HL-60 (cell line): ENCODE measurements at regions not wholly inside any gene's neighbourhood (a gene's known extent, or its start where the extent isn't known, plus 50 kb on each side); places are given as distances from the start of the nearest gene placed in this dataset.

ENCODE experiments used
- DNase-seq, 2 experiments: peaks; one replicate each; pipeline ENCODE4 v3.0.0-alpha.2; 2010 to 2020; ENCODE audit warnings: low read depth in 1 of 2, low spot score in 1 of 2
- H3K27ac ChIP-seq: fragments of 250-450 bp; sonication (Bioruptor Pico); replicated peaks from 2 replicates; pipeline ENCODE4 v1.5.1; 2020; ENCODE audit warnings: mild to moderate bottlenecking, moderate library complexity
- H3K27me3 ChIP-seq: fragments of 250-450 bp; sonication (Bioruptor Pico); 2 replicates; pipeline ENCODE4 v1.5.1; 2021; ENCODE audit warnings: mild to moderate bottlenecking, moderate library complexity; ENCODE audit not compliant: insufficient read depth, poor library complexity, severe bottlenecking
- H3K4me3 ChIP-seq: replicated peaks from 2 replicates; pipeline ENCODE4 v1.5.1; 2011; ENCODE audit warnings: mild to moderate bottlenecking, control low read depth, low read length; ENCODE audit not compliant: insufficient read depth
- GABPA ChIP-seq: IDR thresholded peaks from 2 replicates; pipeline ENCODE4 v1.6.1; 2012; ENCODE audit warnings: low read depth
- POLR2AphosphoS5 ChIP-seq: IDR thresholded peaks from 2 replicates; pipeline ENCODE4 v1.6.1; 2012; ENCODE audit warnings: low read depth
- SPI1 ChIP-seq: IDR thresholded peaks from 2 replicates; pipeline ENCODE4 v1.6.1; 2012; ENCODE audit warnings: low read depth, mild to moderate bottlenecking, borderline replicate concordance
- TF ChIP-seq, protein P1 (sequence below): IDR thresholded peaks from 2 replicates; pipeline ENCODE4 v1.6.1; 2012; ENCODE audit warnings: low read depth; ENCODE audit not compliant: insufficient replicate concordance
- TF ChIP-seq, protein P2 (sequence below): IDR thresholded peaks from one replicate; pipeline ENCODE4 v1.5.1; 2011; ENCODE audit warnings: low read length, control low read depth, inconsistent platforms; ENCODE audit not compliant: insufficient read depth

DNA sequence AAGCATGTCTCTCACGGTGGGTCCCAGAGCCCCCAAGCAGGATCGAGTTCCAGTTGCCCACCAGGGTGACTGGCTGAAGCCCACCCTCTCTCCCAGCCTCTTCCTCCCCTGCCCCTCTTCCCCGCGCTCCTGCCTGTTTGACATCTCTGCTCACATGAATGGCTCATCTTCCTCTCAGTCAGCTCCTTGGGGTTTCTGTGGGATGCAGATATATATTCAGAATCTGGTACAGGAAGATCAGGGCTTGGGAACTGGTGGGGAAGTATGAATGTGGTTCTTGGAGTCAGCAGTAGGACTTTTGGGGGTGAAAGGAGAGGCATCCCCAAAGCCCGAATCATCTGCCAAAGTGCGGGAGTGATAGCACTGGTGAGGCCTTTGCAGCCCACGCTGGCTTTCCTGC lies 158.9 kb upstream of the CIBAR2 start:
- TF ChIP-seq SPI1: no peak
- TF ChIP-seq, protein P1, sequence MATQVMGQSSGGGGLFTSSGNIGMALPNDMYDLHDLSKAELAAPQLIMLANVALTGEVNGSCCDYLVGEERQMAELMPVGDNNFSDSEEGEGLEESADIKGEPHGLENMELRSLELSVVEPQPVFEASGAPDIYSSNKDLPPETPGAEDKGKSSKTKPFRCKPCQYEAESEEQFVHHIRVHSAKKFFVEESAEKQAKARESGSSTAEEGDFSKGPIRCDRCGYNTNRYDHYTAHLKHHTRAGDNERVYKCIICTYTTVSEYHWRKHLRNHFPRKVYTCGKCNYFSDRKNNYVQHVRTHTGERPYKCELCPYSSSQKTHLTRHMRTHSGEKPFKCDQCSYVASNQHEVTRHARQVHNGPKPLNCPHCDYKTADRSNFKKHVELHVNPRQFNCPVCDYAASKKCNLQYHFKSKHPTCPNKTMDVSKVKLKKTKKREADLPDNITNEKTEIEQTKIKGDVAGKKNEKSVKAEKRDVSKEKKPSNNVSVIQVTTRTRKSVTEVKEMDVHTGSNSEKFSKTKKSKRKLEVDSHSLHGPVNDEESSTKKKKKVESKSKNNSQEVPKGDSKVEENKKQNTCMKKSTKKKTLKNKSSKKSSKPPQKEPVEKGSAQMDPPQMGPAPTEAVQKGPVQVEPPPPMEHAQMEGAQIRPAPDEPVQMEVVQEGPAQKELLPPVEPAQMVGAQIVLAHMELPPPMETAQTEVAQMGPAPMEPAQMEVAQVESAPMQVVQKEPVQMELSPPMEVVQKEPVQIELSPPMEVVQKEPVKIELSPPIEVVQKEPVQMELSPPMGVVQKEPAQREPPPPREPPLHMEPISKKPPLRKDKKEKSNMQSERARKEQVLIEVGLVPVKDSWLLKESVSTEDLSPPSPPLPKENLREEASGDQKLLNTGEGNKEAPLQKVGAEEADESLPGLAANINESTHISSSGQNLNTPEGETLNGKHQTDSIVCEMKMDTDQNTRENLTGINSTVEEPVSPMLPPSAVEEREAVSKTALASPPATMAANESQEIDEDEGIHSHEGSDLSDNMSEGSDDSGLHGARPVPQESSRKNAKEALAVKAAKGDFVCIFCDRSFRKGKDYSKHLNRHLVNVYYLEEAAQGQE: no peak
- no peak for TF ChIP-seq POLR2AphosphoS5
- TF ChIP-seq, protein P2, sequence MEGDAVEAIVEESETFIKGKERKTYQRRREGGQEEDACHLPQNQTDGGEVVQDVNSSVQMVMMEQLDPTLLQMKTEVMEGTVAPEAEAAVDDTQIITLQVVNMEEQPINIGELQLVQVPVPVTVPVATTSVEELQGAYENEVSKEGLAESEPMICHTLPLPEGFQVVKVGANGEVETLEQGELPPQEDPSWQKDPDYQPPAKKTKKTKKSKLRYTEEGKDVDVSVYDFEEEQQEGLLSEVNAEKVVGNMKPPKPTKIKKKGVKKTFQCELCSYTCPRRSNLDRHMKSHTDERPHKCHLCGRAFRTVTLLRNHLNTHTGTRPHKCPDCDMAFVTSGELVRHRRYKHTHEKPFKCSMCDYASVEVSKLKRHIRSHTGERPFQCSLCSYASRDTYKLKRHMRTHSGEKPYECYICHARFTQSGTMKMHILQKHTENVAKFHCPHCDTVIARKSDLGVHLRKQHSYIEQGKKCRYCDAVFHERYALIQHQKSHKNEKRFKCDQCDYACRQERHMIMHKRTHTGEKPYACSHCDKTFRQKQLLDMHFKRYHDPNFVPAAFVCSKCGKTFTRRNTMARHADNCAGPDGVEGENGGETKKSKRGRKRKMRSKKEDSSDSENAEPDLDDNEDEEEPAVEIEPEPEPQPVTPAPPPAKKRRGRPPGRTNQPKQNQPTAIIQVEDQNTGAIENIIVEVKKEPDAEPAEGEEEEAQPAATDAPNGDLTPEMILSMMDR: no peak
- no peak for TF ChIP-seq GABPA
- Histone ChIP-seq H3K4me3 (no peak overlapping the region), H3K27ac (no peak overlapping the region), H3K27me3 (no peaks in the 10 kb centered on the region)
- DNase-seq: no peak

- Histone ChIP-seq H3K27ac (no peak overlapping the region), H3K27me3 (no peaks in the 10 kb centered on the region), H3K4me3 (no peak overlapping the region)
- TF ChIP-seq SPI1: no peak
- TF ChIP-seq, protein P2: no peak
- TF ChIP-seq POLR2AphosphoS5: no peak
- no peak for TF ChIP-seq GABPA
- TF ChIP-seq, protein P1: no peak
- no peak for DNase-seq
Measured at GRCh38 chr16:85273293-85273692, 161.0 kb upstream of the CIBAR2 start.

GRCh38 chr16:85274501-85274900 lies 162.2 kb upstream of the CIBAR2 start:
- TF ChIP-seq GABPA: no peak
- TF ChIP-seq SPI1: no peak
- TF ChIP-seq, protein P1: no peak
- no peak for TF ChIP-seq POLR2AphosphoS5
- no peaks in the 10 kb centered on the region for H3K27me3 ChIP-seq
- no peak for DNase-seq
- H3K27ac ChIP-seq: no peak overlapping the region
- no peak overlapping the region for H3K4me3 ChIP-seq
